Uterus (tissue), 2 donors: ENCODE measurements at regions not wholly inside any gene's neighbourhood (a gene's known extent, or its start where the extent isn't known, plus 50 kb on each side); places are given as distances from the start of the nearest gene placed in this dataset.

Experiments
- POLR2A ChIP-seq, 2 donors: fragments of 450-650 bp; IDR thresholded peaks; one replicate each; pipeline ENCODE4 v1.6.1; 2016; ENCODE audit warnings: antibody characterized with exemption in 2 of 2, mild to moderate bottlenecking in 1 of 2, moderate library complexity in 1 of 2
- TF ChIP-seq, protein P1 (sequence below), 4 experiments: fragments of 200-600 bp in 2 of 4; fragments of 450-650 bp in 2 of 4; sonication (generic) in 2 of 4; IDR thresholded peaks; one replicate each; pipeline ENCODE4 v1.5.1; 2016 to 2019; ENCODE audit warnings: antibody characterized with exemption in 4 of 4, mild to moderate bottlenecking in 2 of 4, moderate library complexity in 1 of 4

DNA sequence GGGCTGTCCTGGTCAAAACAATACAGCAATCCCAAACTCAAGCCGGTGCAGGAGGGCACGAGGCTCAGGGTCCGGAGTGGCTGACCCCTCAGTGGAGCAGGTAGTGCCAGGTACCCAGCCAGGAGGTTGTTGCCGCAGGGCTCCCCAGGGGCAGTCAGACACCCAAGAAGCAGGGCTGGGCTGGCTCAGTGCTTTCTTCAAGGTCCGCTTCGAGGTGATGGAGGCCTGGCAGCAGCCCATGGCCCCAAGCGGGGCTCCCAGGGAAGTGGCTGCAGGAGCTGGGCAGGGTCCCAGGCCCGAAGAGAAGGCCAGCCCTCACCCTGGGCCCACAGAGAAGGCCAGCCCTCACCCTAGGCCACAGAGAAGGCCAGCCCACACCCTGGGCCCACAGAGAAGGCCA, 55.3 kb upstream of the COPS8 start:
- TF ChIP-seq, protein P1, sequence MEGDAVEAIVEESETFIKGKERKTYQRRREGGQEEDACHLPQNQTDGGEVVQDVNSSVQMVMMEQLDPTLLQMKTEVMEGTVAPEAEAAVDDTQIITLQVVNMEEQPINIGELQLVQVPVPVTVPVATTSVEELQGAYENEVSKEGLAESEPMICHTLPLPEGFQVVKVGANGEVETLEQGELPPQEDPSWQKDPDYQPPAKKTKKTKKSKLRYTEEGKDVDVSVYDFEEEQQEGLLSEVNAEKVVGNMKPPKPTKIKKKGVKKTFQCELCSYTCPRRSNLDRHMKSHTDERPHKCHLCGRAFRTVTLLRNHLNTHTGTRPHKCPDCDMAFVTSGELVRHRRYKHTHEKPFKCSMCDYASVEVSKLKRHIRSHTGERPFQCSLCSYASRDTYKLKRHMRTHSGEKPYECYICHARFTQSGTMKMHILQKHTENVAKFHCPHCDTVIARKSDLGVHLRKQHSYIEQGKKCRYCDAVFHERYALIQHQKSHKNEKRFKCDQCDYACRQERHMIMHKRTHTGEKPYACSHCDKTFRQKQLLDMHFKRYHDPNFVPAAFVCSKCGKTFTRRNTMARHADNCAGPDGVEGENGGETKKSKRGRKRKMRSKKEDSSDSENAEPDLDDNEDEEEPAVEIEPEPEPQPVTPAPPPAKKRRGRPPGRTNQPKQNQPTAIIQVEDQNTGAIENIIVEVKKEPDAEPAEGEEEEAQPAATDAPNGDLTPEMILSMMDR (IDR thresholded peaks at IDR 0.05): no peak
- no peak for TF ChIP-seq POLR2A (IDR thresholded peaks at IDR 0.05)
